Stimulated activated CD8-positive, alpha-beta memory T cell treated with anti-CD3 and anti-CD28 coated beads, Interleukin-4, amount 100 ng/mL, for 4 hours (primary cell): ENCODE measurements at regions not wholly inside any gene's neighbourhood (a gene's known extent, or its start where the extent isn't known, plus 50 kb on each side); places are given as distances from the start of the nearest gene placed in this dataset.
"Not testable (repeated sequence)": the region's sequence is repeated elsewhere in the genome, so short reads cannot be mapped to it uniquely, and the experiment has no call there.

Experiments
- DNase-seq, 2 donors: peaks; one replicate each; pipeline ENCODE4 v3.0.0-alpha.2; 2020; ENCODE audit warnings: low read depth in 2 of 2, low spot score in 1 of 2

DNA sequence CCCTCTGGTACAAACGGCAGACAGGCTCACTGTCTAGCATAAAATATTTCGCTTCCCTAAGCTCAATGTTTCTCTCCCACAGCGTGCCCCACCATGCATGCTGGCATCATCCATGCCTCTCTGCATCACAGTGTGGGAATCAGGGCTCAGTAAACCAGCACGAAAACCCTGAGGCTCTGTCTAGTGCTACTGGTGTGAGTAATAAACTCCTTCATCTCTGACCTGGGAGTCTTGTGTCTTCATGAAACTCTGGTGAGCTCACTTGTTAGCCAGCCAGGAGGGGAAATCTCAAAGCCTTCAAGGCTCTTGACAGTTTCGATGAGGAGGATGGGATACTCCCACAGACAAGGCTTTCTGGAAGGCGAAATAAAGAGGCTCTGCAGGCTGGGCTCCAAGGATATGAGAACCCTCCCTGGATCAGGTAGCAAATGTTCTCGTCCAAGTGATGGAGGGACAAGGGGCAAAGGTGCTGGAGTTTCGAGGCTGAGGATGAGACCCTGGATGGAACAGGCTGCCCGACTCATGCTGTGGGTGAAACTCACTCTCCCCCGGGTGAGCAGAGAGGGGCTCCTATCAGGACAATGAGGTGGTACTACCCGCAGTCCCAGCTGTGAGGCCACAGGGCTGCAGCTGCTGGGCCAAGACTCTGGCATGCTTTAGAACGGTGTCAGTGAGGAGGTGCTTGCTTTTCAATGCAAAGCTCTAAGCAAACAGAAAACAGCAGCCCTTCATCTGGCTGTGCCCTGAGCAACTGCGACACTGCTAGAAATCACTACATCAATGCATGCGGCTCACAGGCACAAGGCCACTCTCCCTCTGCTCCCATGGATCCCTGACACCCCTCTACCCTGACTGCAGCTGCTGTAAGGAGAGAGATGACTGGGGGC, 69.3 kb downstream of the SHANK2 start:
- no peak for DNase-seq

DNA sequence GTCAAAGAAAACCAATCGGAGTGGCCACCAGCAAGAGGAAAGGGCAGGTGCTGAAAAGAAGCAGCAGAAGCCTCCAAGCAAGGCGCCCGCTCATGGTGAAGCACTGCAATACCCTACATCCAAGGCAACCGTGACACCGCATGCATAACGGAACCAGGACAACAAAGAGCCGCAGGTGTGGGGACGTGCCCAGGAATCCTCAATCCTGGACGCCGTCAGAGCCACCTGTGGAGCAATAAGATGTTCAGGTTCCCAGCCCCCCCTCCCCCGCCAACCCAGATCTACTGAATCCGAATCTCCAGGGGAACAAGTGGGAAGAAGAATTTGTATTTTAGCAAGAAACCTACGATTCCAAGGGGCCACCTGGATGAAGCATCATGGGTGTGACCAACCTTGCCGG, 70.8 kb downstream of the SHANK2 start:
- no peak for DNase-seq

DNA sequence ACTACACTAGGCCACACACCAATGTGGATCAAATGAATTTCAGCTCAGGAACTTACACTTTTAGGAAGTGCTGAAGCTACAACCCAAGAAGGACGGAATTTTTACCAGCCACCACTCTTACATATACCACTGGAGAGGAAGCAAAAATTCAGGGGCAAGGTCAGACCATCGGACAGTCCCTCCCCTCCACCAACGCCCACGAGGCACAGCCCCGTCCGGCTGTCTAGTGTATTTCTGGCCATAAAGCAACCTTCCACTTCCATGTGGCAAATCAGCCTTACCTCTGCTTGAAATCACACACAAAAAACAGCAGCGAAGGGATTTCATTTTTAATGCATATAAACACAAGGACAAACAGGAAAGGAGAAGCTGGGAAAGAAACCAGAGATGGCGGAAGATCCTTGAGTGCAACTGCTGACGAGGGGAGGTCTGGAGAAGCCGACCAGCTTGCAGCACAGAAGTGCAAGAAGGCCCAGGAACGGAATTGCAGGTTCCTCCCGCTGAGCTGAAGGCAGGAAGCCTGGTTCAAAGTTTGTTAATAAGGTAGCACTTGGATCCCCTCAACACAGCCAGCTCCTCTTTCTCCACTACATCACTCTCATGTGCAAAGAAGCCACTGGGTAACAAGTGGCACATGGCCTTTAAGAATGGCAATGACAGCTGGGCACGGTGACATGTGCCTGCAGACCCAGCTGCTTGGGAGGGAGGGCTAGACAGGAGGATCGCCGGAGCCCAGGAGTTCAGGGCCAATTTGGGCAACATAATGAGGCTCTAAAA, 71.5 kb downstream of the SHANK2 start:
- DNase-seq = no peak

DNA sequence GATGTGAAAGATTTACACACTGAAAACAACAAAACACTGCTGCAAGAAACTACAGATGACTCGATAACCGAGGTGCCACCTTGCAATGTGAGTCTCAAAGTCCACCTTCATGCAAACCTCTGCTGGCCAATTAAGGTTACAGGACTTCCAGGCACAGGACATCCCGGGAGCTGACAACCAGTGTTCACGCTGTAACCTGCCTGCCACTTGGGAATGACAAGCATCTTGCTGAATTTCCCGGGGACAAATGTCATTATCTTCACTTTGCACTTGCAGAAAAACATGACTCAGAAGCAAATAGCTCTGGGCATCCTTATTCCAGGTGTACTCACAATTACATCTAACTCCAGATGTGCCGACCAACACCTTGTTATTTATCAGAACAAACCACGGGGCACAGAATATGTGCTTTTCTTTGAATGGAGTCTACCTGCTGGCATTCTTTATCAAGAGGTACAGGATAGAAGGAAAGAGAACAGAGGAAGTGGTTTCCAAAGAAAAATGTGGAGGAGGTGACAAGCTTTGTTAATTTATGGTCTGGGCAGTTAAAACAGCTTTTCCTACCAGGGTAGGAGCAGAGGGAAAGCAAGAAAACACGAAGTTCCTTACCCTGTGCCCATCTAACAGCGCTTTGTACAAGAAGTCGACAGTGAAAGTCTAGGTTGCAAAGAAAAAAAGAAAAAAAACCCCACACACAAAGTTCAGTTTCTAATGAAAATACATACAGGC, 72.3 kb downstream of the SHANK2 start:
- DNase-seq = no peak

DNA sequence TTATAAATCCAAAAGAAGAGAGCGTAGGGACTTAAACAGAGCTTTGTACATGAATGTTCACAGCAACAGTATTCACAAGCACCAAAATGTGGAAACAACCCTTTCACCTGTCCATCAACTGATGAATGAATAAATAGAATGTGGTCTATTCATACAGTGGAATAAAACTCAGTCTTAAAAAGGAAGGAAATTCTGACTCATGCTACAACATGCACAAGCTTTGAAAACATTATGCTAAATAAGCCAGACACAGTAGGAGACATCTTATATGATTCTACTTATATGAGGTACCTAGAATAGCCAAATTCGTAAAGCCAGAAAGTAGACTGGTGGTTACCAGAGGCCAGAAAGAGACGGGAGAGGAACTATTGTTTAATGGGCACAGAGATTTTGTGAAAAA, 74.3 kb downstream of the SHANK2 start:
- no peak for DNase-seq

DNA sequence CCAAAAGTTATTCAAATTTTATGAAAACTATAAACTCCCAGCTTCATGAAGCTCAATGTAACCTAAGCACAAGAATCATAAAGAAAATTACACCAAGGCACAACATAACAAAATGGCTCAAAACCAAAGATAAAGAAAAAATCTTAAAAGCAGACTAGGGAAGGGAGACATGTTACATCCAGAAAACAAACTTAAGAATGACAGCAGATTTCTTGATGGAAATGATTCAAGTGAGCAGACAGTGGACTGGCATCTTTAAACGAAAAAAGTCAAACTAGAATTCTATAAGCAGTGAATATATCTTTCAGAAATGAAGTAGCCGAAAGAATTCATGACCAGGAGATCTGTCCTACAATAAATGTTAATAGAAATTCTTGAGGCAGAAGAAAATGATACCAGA, 75.6 kb downstream of the SHANK2 start:
- no peak for DNase-seq

DNA sequence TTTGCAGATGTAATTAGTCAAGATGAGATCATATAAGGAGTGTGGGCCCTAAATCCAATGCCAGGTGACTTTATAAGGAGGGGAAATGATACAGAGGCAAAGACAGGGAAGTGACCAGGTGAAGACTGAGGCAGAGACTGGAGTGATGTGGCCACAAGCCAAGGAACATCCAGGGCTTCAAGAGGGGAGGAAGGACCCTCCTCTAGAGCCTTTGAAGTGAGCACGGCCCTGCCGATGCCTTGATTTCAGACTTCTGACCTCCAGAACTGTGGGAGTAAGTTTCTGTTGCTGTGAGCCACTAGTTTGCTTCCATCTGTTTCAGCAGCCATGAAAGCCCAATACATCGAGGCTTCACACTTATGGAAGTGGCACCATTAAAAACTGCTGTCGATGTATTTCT, 78.7 kb downstream of the SHANK2 start:
- DNase-seq = no peak

DNA sequence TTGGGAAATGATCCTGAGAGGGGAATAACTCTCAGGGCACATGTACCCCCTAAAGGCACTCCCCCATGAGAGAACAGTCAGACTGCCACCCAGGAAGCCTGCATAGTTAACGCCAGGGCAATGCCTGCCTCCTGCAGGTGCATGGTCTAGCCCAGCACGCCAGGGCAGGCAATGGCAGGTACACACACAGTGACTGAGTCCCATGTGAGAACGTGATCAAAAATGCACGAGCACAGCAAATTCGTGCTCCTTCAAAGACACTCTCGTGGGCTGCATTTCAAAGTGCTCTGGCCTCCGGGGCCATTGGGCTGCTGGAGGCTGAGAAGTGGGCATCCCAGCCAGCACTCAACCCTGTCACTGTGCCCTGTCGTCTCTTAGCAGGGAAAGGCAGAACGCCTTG, 79.7 kb downstream of the SHANK2 start:
- no peak for DNase-seq

DNA sequence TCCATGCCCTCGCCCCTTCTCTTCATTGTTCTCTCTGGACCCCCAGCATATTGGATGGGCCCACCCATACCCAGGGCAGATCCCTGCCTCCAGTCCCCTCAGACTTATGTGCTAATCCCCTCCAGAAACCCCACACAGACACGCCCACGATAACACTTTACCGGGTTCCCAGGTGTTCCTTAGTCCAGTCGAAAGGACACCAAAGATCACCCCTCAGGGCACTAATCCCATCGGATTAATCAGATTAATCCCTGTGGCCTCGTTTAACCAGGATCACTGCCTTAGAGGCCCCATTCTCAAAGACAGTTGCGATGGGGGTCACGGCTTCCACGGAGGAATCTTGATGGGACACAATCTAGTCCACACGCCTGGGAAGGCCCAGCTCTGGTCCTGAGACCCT, 80.8 kb downstream of the SHANK2 start:
- DNase-seq = no peak

DNA sequence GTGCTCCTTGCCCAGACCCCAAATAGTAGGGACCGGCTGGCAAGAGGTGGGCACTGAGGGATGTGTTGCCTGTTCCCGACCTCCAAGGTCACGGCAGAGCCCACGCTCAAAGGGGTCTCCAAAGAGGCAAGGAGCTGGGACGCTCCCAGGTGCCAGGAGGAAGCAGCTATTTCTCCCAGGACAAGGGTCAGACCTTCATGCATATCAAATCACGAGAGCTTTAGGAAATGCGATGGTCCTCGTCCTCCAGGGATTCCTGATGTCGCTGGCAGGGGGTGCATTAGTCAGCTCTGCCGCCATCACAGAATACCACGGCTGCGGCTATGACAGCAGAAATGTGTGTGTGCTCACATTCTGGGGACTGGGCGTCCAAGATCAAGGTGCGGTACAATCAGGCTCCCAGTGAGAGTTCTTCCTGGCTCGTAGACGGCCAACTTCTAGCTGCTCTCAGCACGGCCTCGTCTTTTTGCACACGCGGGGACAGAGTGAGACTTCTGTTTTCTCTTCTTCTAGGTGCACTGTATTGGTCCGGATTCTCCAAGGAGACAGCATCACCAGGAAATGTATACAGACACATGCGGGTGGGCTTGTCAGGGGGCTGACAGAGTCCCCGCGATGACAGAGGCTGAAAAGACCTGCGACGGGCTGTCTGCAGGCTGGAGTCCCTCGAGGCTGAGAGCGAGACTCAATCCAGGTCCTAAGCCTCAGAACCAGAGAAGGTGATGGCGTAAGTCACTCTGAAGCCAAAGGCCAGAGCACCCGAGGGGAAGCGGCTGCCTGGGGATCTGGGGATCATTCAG, 81.6 kb downstream of the SHANK2 start:
- no peak for DNase-seq

DNA sequence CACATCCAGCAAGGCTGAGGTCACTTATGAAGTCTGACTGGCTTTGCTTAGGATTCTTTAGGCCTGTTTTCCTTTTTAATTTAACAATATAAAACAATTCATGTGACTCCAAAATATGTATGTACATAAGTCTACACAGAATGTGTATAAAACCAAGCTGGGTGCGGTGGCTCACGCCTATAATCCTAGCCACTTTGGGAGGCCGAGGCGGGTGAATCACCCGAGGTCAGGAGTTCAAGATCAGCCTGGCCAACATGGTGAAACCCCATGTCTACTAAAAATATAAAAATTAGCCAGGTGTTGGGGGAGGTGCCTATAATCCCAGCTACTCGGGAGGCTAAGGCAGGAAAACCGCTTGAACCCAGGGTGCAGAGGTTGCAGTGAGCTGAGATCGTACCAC, 83.1 kb downstream of the SHANK2 start:
- no peak for DNase-seq

DNA sequence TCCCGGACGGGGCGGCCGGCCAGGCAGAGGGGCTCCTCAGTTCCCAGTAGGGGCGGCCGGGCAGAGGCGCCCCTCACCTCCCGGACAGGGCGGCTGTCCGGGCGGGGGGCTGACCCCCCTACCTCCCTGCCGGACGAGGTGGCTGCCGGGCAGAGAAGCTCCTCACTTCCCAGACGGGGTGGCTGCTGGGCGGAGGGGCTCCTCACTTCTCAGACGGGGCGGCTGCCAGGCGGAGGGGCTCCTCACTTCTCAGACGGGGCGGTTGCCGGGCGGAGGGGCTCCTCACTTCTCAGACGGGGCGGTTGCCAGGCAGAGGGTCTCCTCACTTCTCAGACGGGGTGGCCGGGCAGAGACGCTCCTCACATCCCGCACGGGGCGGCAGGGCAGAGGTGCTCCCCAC, 84.6 kb downstream of the SHANK2 start:
- DNase-seq = not testable (repeated sequence)

DNA sequence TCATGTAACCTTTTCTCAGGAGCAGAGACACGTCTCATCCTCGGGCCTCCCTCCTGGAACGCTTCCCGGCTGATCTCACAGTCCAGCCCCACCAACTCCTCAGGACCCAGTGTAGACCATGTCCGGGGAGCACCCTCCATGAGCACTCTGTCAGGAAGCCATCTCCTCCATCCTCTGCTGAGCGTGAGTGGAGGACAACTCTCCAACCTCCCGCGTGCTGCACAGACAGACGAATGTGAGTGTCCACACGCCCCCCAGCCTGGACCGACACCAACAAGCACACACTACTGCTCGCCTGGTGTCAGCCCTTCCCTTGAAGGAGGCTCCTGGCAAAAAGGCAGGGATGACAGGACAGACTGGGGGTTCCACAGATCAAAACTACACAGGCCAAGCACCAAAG, 86.6 kb downstream of the SHANK2 start:
- no peak for DNase-seq

DNA sequence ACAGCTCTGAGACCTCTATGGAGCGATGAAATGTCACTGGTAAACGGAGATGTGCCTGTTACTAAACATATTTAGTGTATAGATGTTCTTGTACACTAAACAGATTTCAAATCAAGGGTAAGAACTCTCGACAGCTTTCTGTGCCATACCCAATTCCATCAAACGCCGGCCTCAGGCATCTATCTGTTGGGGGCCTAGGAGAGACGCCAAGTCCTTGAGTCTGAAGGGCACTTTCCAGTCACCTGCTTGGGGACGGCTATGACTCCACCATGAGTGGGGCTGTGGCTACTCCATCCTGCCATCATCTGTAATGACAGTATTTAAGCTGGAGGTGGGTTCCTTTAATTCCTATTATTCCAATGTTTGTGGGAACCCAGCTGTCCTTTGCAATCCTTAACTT, 87.8 kb downstream of the SHANK2 start:
- DNase-seq = no peak

DNA sequence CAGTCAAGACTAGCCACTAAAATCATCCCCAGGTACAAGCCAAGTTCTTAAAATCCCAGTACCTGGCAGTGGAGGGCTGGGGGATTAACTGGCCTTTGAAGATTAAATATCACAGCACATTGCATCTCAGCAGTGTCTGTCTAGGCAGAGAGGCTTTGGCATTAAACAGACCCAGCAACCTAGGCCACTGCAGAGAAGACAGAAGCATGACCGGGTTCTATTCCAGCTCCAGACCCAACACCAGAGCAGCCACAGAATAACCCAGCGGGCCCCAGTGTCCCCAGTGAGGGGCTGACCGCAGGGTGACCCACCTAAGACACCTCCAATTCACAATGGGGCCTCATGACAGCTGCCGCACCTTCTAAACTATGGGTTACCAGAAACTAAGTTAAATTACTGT, 88.2 kb downstream of the SHANK2 start:
- DNase-seq = no peak

DNA sequence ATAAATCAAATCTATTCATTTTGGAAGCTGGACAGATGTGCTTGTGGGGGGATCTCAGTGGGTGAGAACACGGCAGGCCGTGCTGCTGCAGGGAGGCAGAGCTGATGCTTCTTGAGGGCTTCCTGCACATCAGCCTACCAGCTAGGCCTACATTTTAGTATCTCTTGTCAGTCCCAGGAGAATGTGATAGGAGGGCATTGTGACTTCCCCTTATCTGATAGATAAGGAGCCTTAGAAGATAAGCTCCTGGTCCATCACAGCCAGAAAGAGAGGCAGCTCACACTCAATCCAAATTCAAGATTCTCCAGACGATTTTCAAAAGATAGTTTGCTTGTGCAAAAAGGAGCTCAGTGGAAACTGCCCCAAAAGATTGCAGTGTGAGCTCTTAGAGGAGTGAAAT, 89.0 kb downstream of the SHANK2 start:
- DNase-seq = no peak

DNA sequence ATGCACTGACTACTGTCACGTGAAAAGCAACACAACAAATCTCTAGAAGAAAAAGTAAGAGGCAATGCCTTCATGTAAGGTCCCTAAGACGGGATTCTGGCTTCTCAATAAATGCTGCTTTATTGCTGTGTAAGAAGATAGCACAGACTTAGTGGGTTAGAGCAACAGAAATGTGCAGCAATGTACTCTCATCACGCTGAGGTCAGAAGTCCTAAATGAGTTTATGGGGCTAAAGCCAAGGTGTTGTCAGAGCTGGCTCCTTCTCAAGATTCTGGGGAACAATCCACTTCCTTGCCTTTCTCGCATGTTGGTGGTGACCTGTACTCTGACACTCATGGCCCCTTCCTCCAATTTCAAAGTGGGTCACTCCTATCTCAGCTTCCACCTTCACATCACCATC, 93.4 kb downstream of the SHANK2 start:
- DNase-seq = no peak

DNA sequence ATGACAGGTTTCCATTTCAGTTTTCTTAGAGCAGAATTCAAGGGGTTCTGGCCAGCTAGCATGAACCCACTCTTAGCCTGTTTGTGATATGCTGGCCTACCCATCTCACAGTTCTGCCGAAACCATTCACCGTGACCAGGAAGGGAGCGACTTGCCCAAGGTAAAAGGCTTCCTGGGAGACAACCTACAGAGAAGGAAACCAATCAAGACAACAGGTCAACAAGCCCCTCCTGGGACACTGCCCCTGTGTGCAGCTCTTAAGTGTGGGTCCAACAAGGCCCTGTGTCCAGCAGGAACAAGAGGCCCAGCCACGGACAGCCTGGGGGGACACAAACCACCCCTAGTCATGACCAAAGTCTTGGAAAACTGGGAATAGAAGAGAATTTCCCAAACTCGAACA, 94.7 kb downstream of the SHANK2 start:
- not testable (repeated sequence) for DNase-seq

DNA sequence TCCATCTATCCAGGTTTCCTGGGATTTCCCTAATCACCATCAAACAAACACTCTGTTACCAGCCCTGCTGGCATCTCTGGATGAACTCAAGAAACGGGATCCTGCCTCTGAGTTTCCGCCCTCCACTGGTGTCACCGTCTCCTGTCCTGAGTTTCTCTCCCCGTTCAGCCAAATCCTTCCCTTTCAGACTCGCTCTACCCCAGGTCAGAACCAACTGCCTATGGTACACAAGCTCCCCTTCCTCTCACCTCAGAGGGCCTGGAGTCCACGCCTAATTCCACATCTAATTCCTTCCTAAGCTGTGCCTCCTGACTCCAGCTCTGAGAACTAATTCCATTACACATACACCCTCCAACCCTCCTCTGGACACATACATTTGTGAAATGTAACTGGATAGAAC, 96.1 kb downstream of the SHANK2 start:
- DNase-seq = no peak

DNA sequence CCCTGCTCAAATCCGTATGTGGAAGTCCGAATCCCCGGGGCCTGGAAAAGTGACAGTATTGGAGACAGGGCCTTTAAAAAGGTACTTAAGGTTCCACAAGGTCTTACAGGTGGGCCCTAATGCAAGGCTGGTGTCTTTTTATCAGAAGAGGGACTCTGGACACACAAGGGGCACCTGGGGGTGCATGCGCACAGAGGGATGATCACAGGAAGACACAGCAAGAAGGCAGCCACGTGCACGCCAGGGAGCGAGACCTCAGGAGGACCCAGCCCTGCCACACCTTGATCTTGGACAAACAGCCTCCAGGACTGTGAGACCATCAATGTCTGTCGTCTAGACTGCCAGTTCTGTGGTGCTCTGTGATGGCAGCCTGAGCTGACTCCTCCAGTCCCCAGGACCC, 96.5 kb downstream of the SHANK2 start:
- DNase-seq = no peak

DNA sequence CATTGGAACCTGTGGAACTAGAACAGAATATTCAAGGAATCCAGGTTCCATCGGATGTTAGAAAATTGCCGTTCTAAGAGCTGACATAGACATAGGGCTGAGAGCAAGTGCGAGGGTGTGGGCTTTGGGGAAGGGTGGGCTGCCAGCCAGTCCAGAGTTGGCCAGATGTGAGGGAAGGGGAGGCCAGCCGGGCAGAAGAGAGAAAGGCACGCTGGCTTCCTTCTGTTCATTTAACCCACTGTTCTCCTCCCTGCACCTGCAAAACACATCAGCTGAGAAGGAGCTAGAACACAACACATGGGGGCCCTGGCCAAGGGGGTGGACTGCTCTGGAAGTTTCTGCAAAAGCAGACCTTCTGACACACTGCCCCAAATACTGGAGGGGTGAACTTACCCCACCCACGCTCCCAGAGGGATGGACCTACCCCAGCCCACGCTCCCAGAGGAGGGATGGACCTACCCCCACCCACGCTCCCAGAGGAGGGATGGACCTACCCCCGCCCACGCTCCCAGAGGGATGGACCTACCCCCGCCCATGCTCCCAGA, 98.0 kb downstream of the SHANK2 start:
- no peak for DNase-seq
